Breast epithelium (tissue), 4 donors: ENCODE measurements at regions not wholly inside any gene's neighbourhood (a gene's known extent, or its start where the extent isn't known, plus 50 kb on each side); places are given as distances from the start of the nearest gene placed in this dataset.

Experiments
- DNase-seq, 2 donors: peaks; one replicate each; pipeline ENCODE4 v3.0.0-alpha.2; 2019; ENCODE audit warnings: low spot score in 2 of 2
- H3K27ac ChIP-seq, 2 donors: fragments of 200-600 bp; sonication (generic) in 1 of 2; one replicate each; pipeline ENCODE4 v1.5.1; 2016 to 2019; ENCODE audit warnings: mild to moderate bottlenecking in 1 of 2
- H3K27me3 ChIP-seq, 2 donors: fragments of 200-600 bp; sonication (generic) in 1 of 2; one replicate each; pipeline versions ENCODE4 v1.5.1 to v1.6.0; 2017 to 2019; ENCODE audit warnings: control low read depth in 1 of 2, mild to moderate bottlenecking in 1 of 2
- H3K36me3 ChIP-seq: fragments of 200-600 bp; one replicate; pipeline ENCODE4 v1.5.1; 2019
- H3K4me1 ChIP-seq, 2 donors: fragments of 200-600 bp; sonication (generic); one replicate each; pipeline ENCODE4 v1.5.1; 2016 to 2019; ENCODE audit warnings: control low read depth in 1 of 2
- H3K4me3 ChIP-seq, 3 donors: fragments of 200-600 bp; sonication (generic); 1 replicate in 2 of 3; 2 replicates in 1 of 3; pipeline ENCODE4 v1.5.1; 2016 to 2019; ENCODE audit warnings: mild to moderate bottlenecking in 3 of 3, moderate library complexity in 2 of 3
- H3K9me3 ChIP-seq, 2 donors: fragments of 200-600 bp; sonication (generic) in 1 of 2; one replicate each; pipeline ENCODE4 v1.5.1; 2016 to 2019; ENCODE audit warnings: control low read depth in 1 of 2
- CTCF ChIP-seq, 3 donors: fragments of 450-650 bp; IDR thresholded peaks; one replicate each; pipeline ENCODE4 v1.5.1; 2016 to 2017; ENCODE audit warnings: antibody characterized with exemption in 3 of 3, mild to moderate bottlenecking in 3 of 3, moderate library complexity in 3 of 3
- POLR2A ChIP-seq: fragments of 450-650 bp; IDR thresholded peaks from one replicate; pipeline ENCODE4 v1.6.1; 2016; ENCODE audit warnings: antibody characterized with exemption, mild to moderate bottlenecking, moderate library complexity
- POLR2AphosphoS5 ChIP-seq, 3 donors: sonication (generic); formaldehyde crosslinking; IDR thresholded peaks; one replicate each; pipeline ENCODE4 v1.6.1; 2017; ENCODE audit warnings: antibody characterized with exemption in 3 of 3
- intact Hi-C: fragments of 100-400 bp; cut with DNase I; formaldehyde crosslinking; loops from one replicate; pipeline ENCODE4 v1.15.1; 2023; ENCODE audit warnings: low total_unique reads

- no peaks in the 10 kb centered on the region for H3K36me3 ChIP-seq
- H3K4me3 ChIP-seq, result no peak overlapping the region
- H3K9me3 ChIP-seq, result no peaks in the 10 kb centered on the region
- H3K27ac ChIP-seq, result peak overlapping the region; percentile 60 to 70
- DNase-seq, result no peak
- H3K4me1 ChIP-seq, result no peaks in the 10 kb centered on the region
- no peaks in the 10 kb centered on the region for H3K27me3 ChIP-seq
- intact Hi-C loops, result no loop called here
- no peak for TF ChIP-seq CTCF (IDR thresholded peaks at IDR 0.05)
- no peak for TF ChIP-seq POLR2AphosphoS5 (IDR thresholded peaks at IDR 0.05)
- TF ChIP-seq POLR2A, result no peak
Measured at GRCh38 chr6:19034986-19035385, 647.8 kb downstream of the RNF144B start.

- peak in 1 of 2 donors; percentile 18 for DNase-seq
- peak overlapping the region; percentile 60 to 70 for H3K27ac ChIP-seq
- TF ChIP-seq POLR2A (no peak), CTCF (IDR thresholded peaks at IDR 0.05) (no peak), POLR2AphosphoS5 (IDR thresholded peaks at IDR 0.05) (no peak)
- H3K4me3 ChIP-seq, result no peak overlapping the region
- intact Hi-C loops, result no loop called here
- H3K27me3 ChIP-seq, result no peaks in the 10 kb centered on the region
- no peaks in the 10 kb centered on the region for H3K36me3 ChIP-seq
- H3K4me1 ChIP-seq, result no peaks in the 10 kb centered on the region
- no peaks in the 10 kb centered on the region for H3K9me3 ChIP-seq
Measured at GRCh38 chr6:19035461-19036195, 648.5 kb downstream of the RNF144B start.

GRCh38 chr6:19036196-19036555, 649.0 kb downstream of the RNF144B start:
- DNase-seq, result no peak
- no peaks in the 10 kb centered on the region for H3K4me1 ChIP-seq
- no peak overlapping the region for H3K4me3 ChIP-seq
- no peaks in the 10 kb centered on the region for H3K36me3 ChIP-seq
- no peaks in the 10 kb centered on the region for H3K27me3 ChIP-seq
- no peaks in the 10 kb centered on the region for H3K9me3 ChIP-seq
- peak overlapping the region; percentile 60 to 70 for H3K27ac ChIP-seq
- intact Hi-C loops, result no loop called here
- TF ChIP-seq CTCF (IDR thresholded peaks at IDR 0.05) (no peak), POLR2AphosphoS5 (IDR thresholded peaks at IDR 0.05) (no peak), POLR2A (no peak)

- Histone ChIP-seq H3K27me3 (no peaks in the 10 kb centered on the region), H3K9me3 (no peaks in the 10 kb centered on the region), H3K27ac (no peak overlapping the region), H3K4me3 (no peak overlapping the region), H3K4me1 (no peaks in the 10 kb centered on the region), H3K36me3 (no peaks in the 10 kb centered on the region)
- DNase-seq, result no peak
- intact Hi-C loops, result no loop called here
- no peak for TF ChIP-seq CTCF (IDR thresholded peaks at IDR 0.05)
- no peak for TF ChIP-seq POLR2A
- no peak for TF ChIP-seq POLR2AphosphoS5 (IDR thresholded peaks at IDR 0.05)
Measured at GRCh38 chr6:19037607-19038006, 650.5 kb downstream of the RNF144B start.

- Histone ChIP-seq H3K27me3 (no peaks in the 10 kb centered on the region), H3K27ac (no peak overlapping the region), H3K36me3 (no peaks in the 10 kb centered on the region), H3K4me3 (no peak overlapping the region), H3K9me3 (no peaks in the 10 kb centered on the region), H3K4me1 (no peaks in the 10 kb centered on the region)
- TF ChIP-seq POLR2A (no peak), POLR2AphosphoS5 (IDR thresholded peaks at IDR 0.05) (no peak), CTCF (IDR thresholded peaks at IDR 0.05) (no peak)
- intact Hi-C loops, result no loop called here
- DNase-seq, result no peak
Measured at GRCh38 chr6:19039287-19039686, 652.1 kb downstream of the RNF144B start.
